ENCODE measurements at regions not wholly inside any gene's neighbourhood (a gene's known extent, or its start where the extent isn't known, plus 50 kb on each side); places are given as distances from the start of the nearest gene placed in this dataset.
A peak's percentile ranks its signal among the peaks of the same experiment; 100 is the strongest.
"Not testable (repeated sequence)": the region's sequence is repeated elsewhere in the genome, so short reads cannot be mapped to it uniquely, and the experiment has no call there.

- not testable (repeated sequence) for DNase-seq (ENCODE audit: insufficient read length, low spot score); FAIRE-seq
These were observed 111.6 kb downstream of the PPIAL4A start for GRCh38 chr1:121001090-121001726.

- not testable (repeated sequence) for FAIRE-seq
These were observed 113.7 kb downstream of the PPIAL4A start for GRCh38 chr1:121003230-121003629.

GRCh38 chr1:121006826-121007225 lies 117.3 kb downstream of the PPIAL4A start:
- DNase-seq (ENCODE audit: insufficient read length, low spot score); FAIRE-seq: not testable (repeated sequence)

More at GRCh38 chr1:121003230-121003629, 113.7 kb downstream of the PPIAL4A start:
- not testable (repeated sequence) for DNase-seq (ENCODE audit: insufficient read length, low spot score)

GRCh38 chr1:121007755-121008154 lies 118.2 kb downstream of the PPIAL4A start:
- not testable (repeated sequence) for FAIRE-seq; DNase-seq (ENCODE audit: insufficient read length, low spot score)

GRCh38 chr1:121008512-121009215 lies 119.1 kb downstream of the PPIAL4A start:
- FAIRE-seq; DNase-seq (ENCODE audit: insufficient read length, low spot score): not testable (repeated sequence)

- not testable (repeated sequence) for FAIRE-seq; DNase-seq (ENCODE audit: insufficient read length, low spot score)
These were observed 119.9 kb downstream of the PPIAL4A start for GRCh38 chr1:121009216-121010057.

GRCh38 chr1:121010141-121010540 lies 120.6 kb downstream of the PPIAL4A start:
- DNase-seq (ENCODE audit: insufficient read length, low spot score); FAIRE-seq: not testable (repeated sequence)

GRCh38 chr1:121013181-121013580 lies 123.6 kb downstream of the PPIAL4A start:
- not testable (repeated sequence) for DNase-seq (ENCODE audit: insufficient read length, low spot score); FAIRE-seq

GRCh38 chr1:121016182-121017028 lies 126.8 kb downstream of the PPIAL4A start:
- FAIRE-seq: not testable (repeated sequence)
- peak; percentile 0 for DNase-seq (ENCODE audit: insufficient read length, low spot score)

- not testable (repeated sequence) for FAIRE-seq; DNase-seq (ENCODE audit: insufficient read length, low spot score)
These were observed 130.3 kb downstream of the PPIAL4A start for GRCh38 chr1:121019715-121020349.

GRCh38 chr1:121020350-121021236 lies 131.0 kb downstream of the PPIAL4A start:
- FAIRE-seq; DNase-seq (ENCODE audit: insufficient read length, low spot score): not testable (repeated sequence)

GRCh38 chr1:121021716-121022115 lies 132.1 kb downstream of the PPIAL4A start:
- not testable (repeated sequence) for FAIRE-seq; DNase-seq (ENCODE audit: insufficient read length, low spot score)

GRCh38 chr1:121032878-121033494 lies 143.4 kb downstream of the PPIAL4A start:
- not testable (repeated sequence) for DNase-seq (ENCODE audit: insufficient read length, low spot score); FAIRE-seq

GRCh38 chr1:121036792-121037191 lies 147.2 kb downstream of the PPIAL4A start:
- not testable (repeated sequence) for DNase-seq (ENCODE audit: insufficient read length, low spot score); FAIRE-seq

GRCh38 chr1:121040974-121041373 lies 143.2 kb downstream of the FAM72B start:
- not testable (repeated sequence) for FAIRE-seq; DNase-seq (ENCODE audit: insufficient read length, low spot score)

- not testable (repeated sequence) for FAIRE-seq; DNase-seq (ENCODE audit: insufficient read length, low spot score)
These were observed 142.6 kb downstream of the FAM72B start for GRCh38 chr1:121041497-121041896.

- not testable (repeated sequence) for DNase-seq (ENCODE audit: insufficient read length, low spot score); FAIRE-seq
These were observed 141.3 kb downstream of the FAM72B start for GRCh38 chr1:121042882-121043281.

- not testable (repeated sequence) for FAIRE-seq; DNase-seq (ENCODE audit: insufficient read length, low spot score)
These were observed 135.8 kb downstream of the FAM72B start for GRCh38 chr1:121048293-121048752.
